A549 (cell line): ENCODE measurements at regions not wholly inside any gene's neighbourhood (a gene's known extent, or its start where the extent isn't known, plus 50 kb on each side); places are given as distances from the start of the nearest gene placed in this dataset.

Experiments used
- ATAC-seq, 2 experiments: fragments of 200-7000 bp in 1 of 2; fragments of >200 bp in 1 of 2; cut with Nextera tagmentation in 1 of 2; cut with Tn5 transposase in 1 of 2; 3 replicates each; pipeline versions ENCODE4 v1.8.0 to v1.9.1; 2018 to 2020; ENCODE audit warnings: mild to moderate bottlenecking in 1 of 2, moderate library complexity in 1 of 2
- CTCF ChIA-PET: fragments of 300-600 bp; sonication (Branson Sonifier 250); formaldehyde crosslinking; extraction: SDS; loops from one replicate; lab custom pipeline; 2021; ENCODE audit warnings: antibody characterized with exemption, inconsistent platforms; lab: Yijun Ruan, JAX
- POLR2A ChIA-PET: fragments of 350-600 bp; formaldehyde crosslinking; extraction: SDS; loops from one replicate; lab custom pipeline; 2021; ENCODE audit warnings: antibody characterized with exemption, inconsistent platforms; lab: Yijun Ruan, JAX
- DNase-seq, 2 experiments: peaks; one replicate each; pipeline versions ENCODE4 v3.0.0 to v3.0.0-alpha.2; 2011 to 2016; ENCODE audit warnings: low read depth in 1 of 2, low spot score in 1 of 2
- FAIRE-seq: peaks from 2 replicates; lab custom pipeline; 2011; peaks lifted over from hg19 to GRCh38; lab: Jason Lieb, UNC
- H3K27ac ChIP-seq, 2 experiments: fragments of >200 bp; sonication (Bioruptor Twin); formaldehyde crosslinking; 3 replicates each; pipeline ENCODE4 v1.5.1; 2016 to 2017
- H3K4me1 ChIP-seq: fragments of >200 bp; sonication (Bioruptor Twin); formaldehyde crosslinking; 3 replicates; pipeline ENCODE4 v1.6.1; 2016
- H3K4me2 ChIP-seq: fragments of >200 bp; sonication (Bioruptor Twin); formaldehyde crosslinking; 3 replicates; pipeline ENCODE4 v1.6.1; 2016
- H3K4me3 ChIP-seq: fragments of >200 bp; sonication (Bioruptor Twin); formaldehyde crosslinking; 3 replicates; pipeline ENCODE4 v1.5.1; 2016
- H3K9me3 ChIP-seq: fragments of >200 bp; sonication (Bioruptor Twin); formaldehyde crosslinking; 3 replicates; pipeline ENCODE4 v1.6.1; 2016
- CEBPB ChIP-seq, 2 experiments: fragments of >200 bp in 1 of 2; sonication (Bioruptor Twin) in 1 of 2; formaldehyde crosslinking in 1 of 2; IDR thresholded peaks; 2 replicates each; pipeline ENCODE4 v1.6.1; 2012 to 2016
- ESRRA ChIP-seq: fragments of 150-350 bp; IDR thresholded peaks from 2 replicates; pipeline ENCODE4 v1.6.1; 2014; ENCODE audit warnings: mild to moderate bottlenecking, low read length, borderline replicate concordance
- FOSB ChIP-seq: fragments of 250-450 bp; sonication (Bioruptor Pico); IDR thresholded peaks from 2 replicates; pipeline ENCODE4 v1.5.0; 2020; ENCODE audit warnings: mild to moderate bottlenecking, moderate library complexity
- FOXS1 ChIP-seq: fragments of 250-450 bp; sonication (Bioruptor Pico); IDR thresholded peaks from 2 replicates; pipeline ENCODE4 v1.5.0; 2020; ENCODE audit warnings: mild to moderate bottlenecking, moderate library complexity
- GATA3 ChIP-seq: IDR thresholded peaks from 2 replicates; pipeline ENCODE4 v1.6.1; 2012; ENCODE audit warnings: borderline replicate concordance
- HDAC2 ChIP-seq: fragments of 200-600 bp; sonication (generic); IDR thresholded peaks from 2 replicates; pipeline ENCODE4 v1.6.1; 2016
- HOXB5 ChIP-seq: fragments of 250-450 bp; sonication (Bioruptor Pico); IDR thresholded peaks from 2 replicates; pipeline ENCODE4 v1.5.0; 2020; ENCODE audit warnings: mild to moderate bottlenecking, moderate library complexity
- JUN ChIP-seq, 2 experiments: fragments of >200 bp; sonication (Bioruptor Twin); formaldehyde crosslinking; IDR thresholded peaks; 2 replicates in 1 of 2; 3 replicates in 1 of 2; pipeline ENCODE4 v1.6.1; 2016 to 2017
- KDM1A ChIP-seq: fragments of 200-600 bp; sonication (generic); IDR thresholded peaks from 2 replicates; pipeline ENCODE4 v1.6.1; 2016; ENCODE audit warnings: low read depth, mild to moderate bottlenecking
- KDM5A ChIP-seq: fragments of 200-600 bp; sonication (generic); IDR thresholded peaks from 2 replicates; pipeline ENCODE4 v1.6.1; 2016; ENCODE audit warnings: antibody characterized with exemption, mild to moderate bottlenecking
- MAX ChIP-seq: IDR thresholded peaks from 2 replicates; pipeline ENCODE4 v1.6.1; 2012
- NPAS2 ChIP-seq: fragments of 250-450 bp; sonication (Bioruptor Pico); IDR thresholded peaks from 2 replicates; pipeline ENCODE4 v1.8.0; 2022; ENCODE audit warnings: mild to moderate bottlenecking, moderate library complexity, borderline replicate concordance
- PBX3 ChIP-seq: IDR thresholded peaks from 2 replicates; pipeline ENCODE4 v1.6.1; 2012
- POLR2AphosphoS2 ChIP-seq: conservative IDR thresholded peaks from 2 replicates; pipeline ENCODE4 v1.6.1; 2012; ENCODE audit warnings: low read length, improper control_type of control experiment, inconsistent platforms
- RCOR1 ChIP-seq: fragments of 150-350 bp; IDR thresholded peaks from 2 replicates; pipeline ENCODE4 v1.6.1; 2014; ENCODE audit warnings: antibody characterized with exemption, low read length, low read depth
- SMC3 ChIP-seq: fragments of >200 bp; sonication (Bioruptor Twin); formaldehyde crosslinking; IDR thresholded peaks from 3 replicates; pipeline ENCODE4 v1.6.1; 2018; ENCODE audit warnings: inconsistent platforms
- TFCP2L1 ChIP-seq: fragments of 250-450 bp; sonication (Bioruptor Pico); IDR thresholded peaks from 2 replicates; pipeline ENCODE4 v1.5.0; 2021; ENCODE audit warnings: mild to moderate bottlenecking
- ZFP36 ChIP-seq: fragments of 450-650 bp; IDR thresholded peaks from 2 replicates; pipeline ENCODE4 v1.6.1; 2014; ENCODE audit warnings: borderline replicate concordance; ENCODE audit not compliant: partially characterized antibody
- ZSCAN20 ChIP-seq: fragments of 250-450 bp; sonication (Bioruptor Pico); IDR thresholded peaks from 2 replicates; pipeline ENCODE4 v1.8.0; 2022; ENCODE audit warnings: mild to moderate bottlenecking, moderate library complexity
- WGBS: methylation state at CpG from one replicate; pipeline ENCODE4 v1.1.6; 2017; ENCODE audit errors: missing lambda C conversion rate; 5-methylcytosine and 5-hydroxymethylcytosine counted together
- TF ChIP-seq, protein P1 (sequence below): fragments of 150-350 bp; IDR thresholded peaks from 2 replicates; pipeline ENCODE4 v1.6.1; 2014; ENCODE audit warnings: low read depth, mild to moderate bottlenecking, low read length

- FAIRE-seq: no peak
Observed at GRCh38 chr4:43716721-43717395, 731.8 kb downstream of the KCTD8 start.

GRCh38 chr4:43718369-43718768 lies 730.2 kb downstream of the KCTD8 start:
- no peak overlapping the region for H3K4me3 ChIP-seq
- no peaks in the 10 kb centered on the region for H3K9me3 ChIP-seq
- H3K4me2 ChIP-seq: no peak overlapping the region
- DNase-seq (no peak), FAIRE-seq (no peak), ATAC-seq (no peak)
- WGBS: 0% methylated on average over 2 of the region's 2 CpGs
- TF ChIP-seq HDAC2 (no peak), SMC3 (no peak), NPAS2 (CRISPR knock-in tag) (no peak), ZSCAN20 (CRISPR knock-in tag) (no peak), FOXS1 (CRISPR knock-in tag) (no peak), MAX (no peak), POLR2AphosphoS2 (no peak), HOXB5 (CRISPR knock-in tag) (no peak), ESRRA (no peak), GATA3 (no peak), CEBPB (IDR thresholded peaks at IDR 0.05) (no peak), PBX3 (no peak), ZFP36 (no peak), JUN (IDR thresholded peaks at IDR 0.05) (no peak)
- TF ChIP-seq, protein P1, sequence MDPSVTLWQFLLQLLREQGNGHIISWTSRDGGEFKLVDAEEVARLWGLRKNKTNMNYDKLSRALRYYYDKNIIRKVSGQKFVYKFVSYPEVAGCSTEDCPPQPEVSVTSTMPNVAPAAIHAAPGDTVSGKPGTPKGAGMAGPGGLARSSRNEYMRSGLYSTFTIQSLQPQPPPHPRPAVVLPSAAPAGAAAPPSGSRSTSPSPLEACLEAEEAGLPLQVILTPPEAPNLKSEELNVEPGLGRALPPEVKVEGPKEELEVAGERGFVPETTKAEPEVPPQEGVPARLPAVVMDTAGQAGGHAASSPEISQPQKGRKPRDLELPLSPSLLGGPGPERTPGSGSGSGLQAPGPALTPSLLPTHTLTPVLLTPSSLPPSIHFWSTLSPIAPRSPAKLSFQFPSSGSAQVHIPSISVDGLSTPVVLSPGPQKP: no peak
- no peaks in the 10 kb centered on the region for H3K4me1 ChIP-seq
- ChIA-PET CTCF (no interaction called here), POLR2A (no interaction called here)
- H3K27ac ChIP-seq: no peak overlapping the region

More at GRCh38 chr4:43716721-43717395, 731.8 kb downstream of the KCTD8 start:
- Histone ChIP-seq H3K4me2 (no peak overlapping the region), H3K27ac (no peak overlapping the region), H3K4me3 (no peak overlapping the region), H3K4me1 (no peaks in the 10 kb centered on the region), H3K9me3 (no peaks in the 10 kb centered on the region)
- TF ChIP-seq KDM5A (no peak), TFCP2L1 (CRISPR knock-in tag) (no peak), RCOR1 (no peak), SMC3 (no peak), KDM1A (no peak), FOSB (CRISPR knock-in tag) (no peak), CEBPB (IDR thresholded peaks at IDR 0.05) (no peak), ZSCAN20 (CRISPR knock-in tag) (no peak)
- ATAC-seq (no peak), DNase-seq (no peak)
- POLR2A ChIA-PET: no interaction called here
- 10% methylated on average over 5 of the region's 5 CpGs for WGBS
- CTCF ChIA-PET: no interaction called here

DNA sequence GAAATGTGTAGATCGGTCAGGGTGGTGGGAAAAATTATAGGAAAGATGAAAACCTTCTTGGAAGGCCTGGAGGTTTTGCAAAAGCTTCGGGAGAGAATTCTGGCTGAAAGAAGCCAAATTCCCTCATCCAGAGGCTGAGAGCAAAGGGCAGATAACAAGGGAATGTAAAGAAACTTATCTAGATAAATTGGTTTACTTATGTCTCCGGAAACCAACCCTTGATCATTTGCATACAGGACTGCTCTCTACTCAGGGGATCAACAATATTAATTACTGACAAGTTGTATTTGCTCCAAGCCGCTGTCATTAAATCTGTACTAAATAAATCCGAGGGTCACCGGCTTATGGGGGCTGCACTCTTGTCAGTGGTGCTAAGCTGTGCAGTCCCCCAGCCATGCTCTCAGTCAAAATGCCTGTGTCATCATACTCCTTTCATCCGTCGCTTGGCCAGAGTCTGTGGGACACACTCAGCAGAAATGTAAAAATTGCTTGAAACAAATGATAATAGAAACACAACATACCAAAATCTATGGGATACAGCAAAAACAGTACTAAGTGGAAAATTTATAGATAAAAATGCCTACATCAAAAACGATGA lies 715.7 kb downstream of the KCTD8 start:
- no peak for ATAC-seq
- no peaks in the 10 kb centered on the region for H3K4me1 ChIP-seq
- TF ChIP-seq HDAC2: no peak
- H3K4me3 ChIP-seq: no peak overlapping the region
- H3K4me2 ChIP-seq: no peak overlapping the region
- H3K9me3 ChIP-seq: no peaks in the 10 kb centered on the region
- ChIA-PET POLR2A (no interaction called here), CTCF (no interaction called here)
- 13% methylated on average over 9 of the region's 9 CpGs for WGBS
- no peak overlapping the region for H3K27ac ChIP-seq
- no peak for FAIRE-seq
- no peak for DNase-seq
